SJCRH30 (cell line): ENCODE measurements at regions not wholly inside any gene's neighbourhood (a gene's known extent, or its start where the extent isn't known, plus 50 kb on each side); places are given as distances from the start of the nearest gene placed in this dataset.

Experiments used
- DNase-seq, 2 experiments: peaks; one replicate each; pipeline ENCODE4 v3.0.0-alpha.2; 2015 to 2020
- H3K27ac ChIP-seq: fragments of 250-450 bp; sonication (Bioruptor Pico); 2 replicates; pipeline ENCODE4 v1.5.1; 2020; ENCODE audit warnings: mild to moderate bottlenecking, moderate library complexity
- H3K27me3 ChIP-seq: fragments of 250-450 bp; sonication (Bioruptor Pico); 2 replicates; pipeline ENCODE4 v1.5.1; 2020; ENCODE audit warnings: mild to moderate bottlenecking, moderate library complexity
- H3K36me3 ChIP-seq: fragments of 250-450 bp; sonication (Bioruptor Pico); 2 replicates; pipeline ENCODE4 v1.5.1; 2020; ENCODE audit warnings: mild to moderate bottlenecking, moderate library complexity
- H3K4me1 ChIP-seq: fragments of 250-450 bp; sonication (Bioruptor Pico); 2 replicates; pipeline ENCODE4 v1.5.1; 2020; ENCODE audit warnings: mild to moderate bottlenecking, moderate library complexity
- H3K4me3 ChIP-seq: fragments of 250-450 bp; sonication (Bioruptor Pico); 2 replicates; pipeline ENCODE4 v1.5.1; 2020; ENCODE audit warnings: mild to moderate bottlenecking, moderate library complexity
- H3K9me3 ChIP-seq: fragments of 250-450 bp; sonication (Bioruptor Pico); replicated peaks from 2 replicates; pipeline ENCODE4 v1.5.1; 2020; ENCODE audit warnings: mild to moderate bottlenecking, moderate library complexity

- Histone ChIP-seq H3K27me3 (no peaks in the 10 kb centered on the region), H3K4me3 (no peak overlapping the region), H3K9me3 (no peaks in the 10 kb centered on the region), H3K36me3 (no peaks in the 10 kb centered on the region), H3K4me1 (peaks cover 26% of the 10 kb centered on the region), H3K27ac (no peak overlapping the region)
- no peak for DNase-seq
Observed at GRCh38 chr1:59064592-59064991, 232.3 kb upstream of the FGGY start.

GRCh38 chr1:59066236-59066635 lies 230.7 kb upstream of the FGGY start:
- no peaks in the 10 kb centered on the region for H3K9me3 ChIP-seq
- no peaks in the 10 kb centered on the region for H3K36me3 ChIP-seq
- no peak overlapping the region for H3K4me3 ChIP-seq
- peaks cover 25% of the 10 kb centered on the region for H3K4me1 ChIP-seq
- H3K27ac ChIP-seq: no peak overlapping the region
- no peak for DNase-seq
- no peaks in the 10 kb centered on the region for H3K27me3 ChIP-seq

GRCh38 chr1:59070610-59071009 lies 226.3 kb upstream of the FGGY start:
- Histone ChIP-seq H3K36me3 (no peaks in the 10 kb centered on the region), H3K9me3 (0 out of 2 replicates have a peak, but pooled peaks cover 2% of the 10 kb centered on the region), H3K4me1 (0 out of 2 replicates have a peak, but pooled peaks cover 3% of the 10 kb centered on the region), H3K27me3 (no peaks in the 10 kb centered on the region), H3K27ac (no peak overlapping the region), H3K4me3 (no peak overlapping the region)
- DNase-seq: no peak

DNA sequence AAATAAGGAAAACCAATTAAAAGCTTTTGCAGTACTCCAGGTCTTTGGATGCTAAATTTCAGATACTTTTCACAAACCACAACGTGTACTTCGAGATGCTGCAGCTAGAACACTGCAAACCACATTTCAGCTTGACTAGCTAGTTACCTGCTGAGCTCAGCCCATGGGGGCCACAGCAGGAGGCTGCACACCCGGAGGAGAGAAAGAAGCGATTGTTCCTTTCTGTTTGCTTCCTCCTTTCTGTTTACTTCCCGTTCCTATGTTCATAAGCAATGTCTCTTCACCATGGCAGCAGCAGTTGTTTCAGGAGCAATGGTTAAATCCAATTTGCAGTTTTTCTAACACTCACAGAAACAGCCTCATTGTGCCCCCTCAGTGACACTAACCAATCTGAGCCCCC lies 225.6 kb upstream of the FGGY start:
- Histone ChIP-seq H3K4me3 (no peak overlapping the region), H3K4me1 (0 out of 2 replicates have a peak, but pooled peaks cover 3% of the 10 kb centered on the region), H3K27ac (no peak overlapping the region), H3K9me3 (0 out of 2 replicates have a peak, but pooled peaks cover 2% of the 10 kb centered on the region), H3K27me3 (no peaks in the 10 kb centered on the region), H3K36me3 (no peaks in the 10 kb centered on the region)
- DNase-seq: peak in 1 of 2 experiments; percentile 32

GRCh38 chr1:59071876-59072582 lies 224.9 kb upstream of the FGGY start:
- H3K27me3 ChIP-seq: no peaks in the 10 kb centered on the region
- H3K4me1 ChIP-seq: peaks cover 8% of the 10 kb centered on the region; the same call in 1 of the 2 replicates
- no peak for DNase-seq
- H3K27ac ChIP-seq: no peak overlapping the region
- 0 out of 2 replicates have a peak, but pooled peaks cover 2% of the 10 kb centered on the region for H3K9me3 ChIP-seq
- no peaks in the 10 kb centered on the region for H3K36me3 ChIP-seq
- no peak overlapping the region for H3K4me3 ChIP-seq

DNA sequence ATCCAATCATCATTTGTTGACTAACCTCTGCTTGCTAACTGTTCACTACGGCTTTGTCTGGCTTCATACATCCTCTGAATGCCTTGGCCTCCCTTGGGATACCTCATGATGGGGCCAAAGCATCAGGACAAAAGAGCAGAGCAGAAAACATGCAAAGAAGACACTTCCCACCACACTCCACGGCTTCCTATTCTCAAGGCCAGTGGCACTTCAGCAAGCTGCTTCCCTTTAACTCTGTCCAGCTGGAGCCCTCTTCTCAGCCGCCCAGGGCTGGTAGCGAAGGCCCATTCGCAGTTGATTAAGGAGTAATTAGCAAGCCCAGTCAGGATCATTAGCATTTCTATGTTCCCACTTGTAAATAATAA lies 224.3 kb upstream of the FGGY start:
- no peak overlapping the region for H3K4me3 ChIP-seq
- H3K9me3 ChIP-seq: 0 out of 2 replicates have a peak, but pooled peaks cover 2% of the 10 kb centered on the region
- H3K36me3 ChIP-seq: no peaks in the 10 kb centered on the region
- H3K27ac ChIP-seq: no peak overlapping the region
- no peak for DNase-seq
- H3K4me1 ChIP-seq: peaks cover 13% of the 10 kb centered on the region
- H3K27me3 ChIP-seq: no peaks in the 10 kb centered on the region

- H3K4me1 ChIP-seq: peaks cover 19% of the 10 kb centered on the region
- H3K36me3 ChIP-seq: no peaks in the 10 kb centered on the region
- H3K4me3 ChIP-seq: no peak overlapping the region
- 0 out of 2 replicates have a peak, but pooled peaks cover 2% of the 10 kb centered on the region for H3K9me3 ChIP-seq
- H3K27me3 ChIP-seq: no peaks in the 10 kb centered on the region
- no peak overlapping the region for H3K27ac ChIP-seq
- DNase-seq: no peak
Observed at GRCh38 chr1:59074598-59074997, 222.3 kb upstream of the FGGY start.

GRCh38 chr1:59075021-59075420 lies 221.9 kb upstream of the FGGY start:
- 0 out of 2 replicates have a peak, but pooled peaks cover 2% of the 10 kb centered on the region for H3K9me3 ChIP-seq
- peaks cover 19% of the 10 kb centered on the region for H3K4me1 ChIP-seq
- no peaks in the 10 kb centered on the region for H3K27me3 ChIP-seq
- no peak overlapping the region for H3K4me3 ChIP-seq
- H3K27ac ChIP-seq: no peak overlapping the region
- no peak for DNase-seq
- no peaks in the 10 kb centered on the region for H3K36me3 ChIP-seq

GRCh38 chr1:59076612-59077011 lies 220.3 kb upstream of the FGGY start:
- Histone ChIP-seq H3K9me3 (0 out of 2 replicates have a peak, but pooled peaks cover 2% of the 10 kb centered on the region), H3K4me1 (peaks cover 16% of the 10 kb centered on the region), H3K27ac (no peak overlapping the region), H3K4me3 (no peak overlapping the region), H3K36me3 (no peaks in the 10 kb centered on the region), H3K27me3 (no peaks in the 10 kb centered on the region)
- DNase-seq: no peak

- no peaks in the 10 kb centered on the region for H3K27me3 ChIP-seq
- no peak overlapping the region for H3K4me3 ChIP-seq
- DNase-seq: no peak
- no peaks in the 10 kb centered on the region for H3K36me3 ChIP-seq
- no peak overlapping the region for H3K27ac ChIP-seq
- H3K9me3 ChIP-seq: 0 out of 2 replicates have a peak, but pooled peaks cover 2% of the 10 kb centered on the region
- H3K4me1 ChIP-seq: peaks cover 16% of the 10 kb centered on the region
Observed at GRCh38 chr1:59077466-59078069, 219.3 kb upstream of the FGGY start.

GRCh38 chr1:59078070-59078800 lies 218.7 kb upstream of the FGGY start:
- peaks cover 16% of the 10 kb centered on the region for H3K4me1 ChIP-seq
- H3K27ac ChIP-seq: no peak overlapping the region
- no peaks in the 10 kb centered on the region for H3K27me3 ChIP-seq
- 0 out of 2 replicates have a peak, but pooled peaks cover 2% of the 10 kb centered on the region for H3K9me3 ChIP-seq
- no peak overlapping the region for H3K4me3 ChIP-seq
- DNase-seq: no peak
- H3K36me3 ChIP-seq: no peaks in the 10 kb centered on the region

DNA sequence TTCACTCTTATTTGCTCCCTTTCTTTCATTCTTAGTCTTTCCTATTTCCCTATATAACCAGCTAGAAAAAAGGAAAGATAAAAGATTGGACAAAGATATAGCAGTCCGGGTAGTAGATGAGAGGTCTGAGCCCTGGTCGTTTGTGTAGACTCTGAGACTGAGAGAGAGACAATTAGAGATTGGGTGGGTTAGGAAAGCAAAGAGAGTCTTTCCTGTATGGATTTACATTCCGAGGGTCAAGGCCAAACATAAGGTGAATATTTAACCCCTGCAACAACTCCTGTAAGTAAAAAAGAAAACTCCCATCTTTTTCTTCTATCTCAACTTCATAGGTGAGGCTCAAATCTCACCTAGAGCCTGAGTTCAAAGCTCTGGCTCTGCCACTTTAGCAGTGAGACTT lies 218.0 kb upstream of the FGGY start:
- DNase-seq: no peak
- no peaks in the 10 kb centered on the region for H3K9me3 ChIP-seq
- H3K4me1 ChIP-seq: peaks cover 20% of the 10 kb centered on the region
- H3K27ac ChIP-seq: no peak overlapping the region
- H3K4me3 ChIP-seq: no peak overlapping the region
- H3K36me3 ChIP-seq: no peaks in the 10 kb centered on the region
- no peaks in the 10 kb centered on the region for H3K27me3 ChIP-seq

DNA sequence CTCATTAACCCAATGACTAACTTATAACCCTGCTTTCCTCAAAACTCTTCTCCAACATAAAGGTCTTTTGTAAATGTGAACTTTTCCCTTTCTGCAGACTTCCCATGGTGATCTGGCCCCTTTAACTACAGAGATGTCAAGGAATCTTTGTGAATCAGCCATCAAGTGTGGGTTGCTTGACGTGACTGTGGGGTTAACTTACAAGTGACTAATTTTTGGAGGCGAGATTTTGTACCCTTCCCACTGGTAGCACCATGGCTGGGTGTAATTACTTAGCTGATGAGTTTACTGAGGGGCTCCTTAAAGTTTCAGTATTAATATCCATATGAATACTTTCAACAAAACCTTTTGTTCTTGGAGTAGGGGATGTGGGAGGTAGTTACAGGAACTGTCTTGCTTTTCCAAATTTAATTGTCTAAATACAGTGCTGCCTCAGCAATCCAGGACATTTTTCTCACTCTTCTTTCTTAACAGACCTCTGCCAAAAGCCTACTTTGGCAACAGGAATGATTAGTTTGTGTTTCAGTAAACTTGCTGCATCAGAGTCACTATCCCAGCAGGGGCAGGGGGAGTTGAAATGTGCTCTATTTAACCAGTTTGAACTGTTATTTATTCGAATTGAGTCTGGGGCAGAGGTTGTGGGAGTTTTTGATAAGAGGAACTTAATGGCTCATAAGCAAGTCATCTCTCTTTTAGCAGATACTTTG lies 217.3 kb upstream of the FGGY start:
- peaks cover 27% of the 10 kb centered on the region for H3K4me1 ChIP-seq
- no peaks in the 10 kb centered on the region for H3K36me3 ChIP-seq
- DNase-seq: no peak
- no peaks in the 10 kb centered on the region for H3K9me3 ChIP-seq
- H3K27me3 ChIP-seq: no peaks in the 10 kb centered on the region
- no peak overlapping the region for H3K27ac ChIP-seq
- H3K4me3 ChIP-seq: no peak overlapping the region

DNA sequence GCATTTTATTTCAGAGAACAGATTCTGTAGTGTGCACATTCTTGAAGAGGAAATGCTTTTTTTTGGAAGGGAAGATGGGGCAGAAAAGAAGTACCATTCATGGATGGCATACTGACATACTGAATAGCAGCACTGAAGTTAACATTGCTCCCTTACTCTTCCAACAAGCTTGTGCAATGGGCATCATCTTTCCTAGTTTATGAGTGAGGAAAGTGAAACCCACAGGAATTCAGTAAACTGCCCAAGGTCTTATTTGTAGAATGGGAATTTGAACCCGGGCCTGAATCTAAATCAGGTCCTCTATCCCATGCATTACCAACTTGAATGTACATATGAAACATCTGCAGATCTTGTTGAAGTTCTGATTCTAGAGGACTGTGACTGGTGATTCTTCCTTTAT lies 215.7 kb upstream of the FGGY start:
- Histone ChIP-seq H3K9me3 (no peaks in the 10 kb centered on the region), H3K4me1 (peaks cover 27% of the 10 kb centered on the region), H3K36me3 (no peaks in the 10 kb centered on the region), H3K4me3 (no peak overlapping the region), H3K27me3 (no peaks in the 10 kb centered on the region), H3K27ac (no peak overlapping the region)
- no peak for DNase-seq
